ENCODE measurements at regions not wholly inside any gene's neighbourhood (a gene's known extent, or its start where the extent isn't known, plus 50 kb on each side); places are given as distances from the start of the nearest gene placed in this dataset.

DNA sequence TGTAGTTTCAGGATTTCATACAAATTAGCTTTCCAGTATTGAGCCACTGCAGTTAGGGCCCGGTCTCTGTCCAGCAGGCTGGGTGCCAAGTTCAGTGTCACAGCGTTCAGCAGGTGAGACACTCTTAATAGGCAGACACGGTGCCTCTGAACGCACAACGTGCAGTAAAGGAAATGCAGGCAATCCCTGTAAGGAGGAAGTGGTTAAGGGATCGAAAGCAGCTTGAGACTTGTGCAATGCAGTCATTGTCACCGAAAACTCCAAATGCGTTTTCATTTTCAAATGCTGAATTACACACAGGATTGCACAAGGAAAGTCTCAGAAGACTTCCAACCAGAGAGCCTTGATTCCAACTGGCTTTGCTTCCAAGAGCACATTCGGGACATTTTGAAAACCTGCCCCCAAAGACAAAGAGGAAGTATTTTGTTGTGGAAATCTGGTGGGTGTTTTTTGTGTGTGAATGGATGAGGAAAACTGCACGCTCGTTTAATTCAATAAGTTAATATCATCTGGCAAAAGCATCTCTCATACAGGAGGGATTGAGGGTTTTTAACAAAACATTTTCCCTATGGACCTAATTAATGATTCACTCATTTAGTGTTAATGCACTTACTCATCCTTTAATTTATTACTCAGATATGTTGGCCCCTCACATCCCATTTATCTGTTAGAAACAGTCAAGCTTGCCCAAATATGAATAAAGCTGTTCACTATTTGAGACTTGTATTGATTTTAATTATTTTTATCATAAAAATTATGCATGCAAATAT, 61.6 kb downstream of the PTGS2 start (continued):
- TF ChIP-seq, protein P1, sequence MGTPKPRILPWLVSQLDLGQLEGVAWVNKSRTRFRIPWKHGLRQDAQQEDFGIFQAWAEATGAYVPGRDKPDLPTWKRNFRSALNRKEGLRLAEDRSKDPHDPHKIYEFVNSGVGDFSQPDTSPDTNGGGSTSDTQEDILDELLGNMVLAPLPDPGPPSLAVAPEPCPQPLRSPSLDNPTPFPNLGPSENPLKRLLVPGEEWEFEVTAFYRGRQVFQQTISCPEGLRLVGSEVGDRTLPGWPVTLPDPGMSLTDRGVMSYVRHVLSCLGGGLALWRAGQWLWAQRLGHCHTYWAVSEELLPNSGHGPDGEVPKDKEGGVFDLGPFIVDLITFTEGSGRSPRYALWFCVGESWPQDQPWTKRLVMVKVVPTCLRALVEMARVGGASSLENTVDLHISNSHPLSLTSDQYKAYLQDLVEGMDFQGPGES (IDR thresholded peaks at IDR 0.05), result no peak
- TF ChIP-seq, protein P2, sequence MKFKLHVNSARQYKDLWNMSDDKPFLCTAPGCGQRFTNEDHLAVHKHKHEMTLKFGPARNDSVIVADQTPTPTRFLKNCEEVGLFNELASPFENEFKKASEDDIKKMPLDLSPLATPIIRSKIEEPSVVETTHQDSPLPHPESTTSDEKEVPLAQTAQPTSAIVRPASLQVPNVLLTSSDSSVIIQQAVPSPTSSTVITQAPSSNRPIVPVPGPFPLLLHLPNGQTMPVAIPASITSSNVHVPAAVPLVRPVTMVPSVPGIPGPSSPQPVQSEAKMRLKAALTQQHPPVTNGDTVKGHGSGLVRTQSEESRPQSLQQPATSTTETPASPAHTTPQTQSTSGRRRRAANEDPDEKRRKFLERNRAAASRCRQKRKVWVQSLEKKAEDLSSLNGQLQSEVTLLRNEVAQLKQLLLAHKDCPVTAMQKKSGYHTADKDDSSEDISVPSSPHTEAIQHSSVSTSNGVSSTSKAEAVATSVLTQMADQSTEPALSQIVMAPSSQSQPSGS (IDR thresholded peaks at IDR 0.05; ENCODE audit: low read length), result peak; percentile 60; the same call in 1 of the 2 replicates
- TF ChIP-seq ETV6 (conservative IDR thresholded peaks at IDR 0.05 in 1 of 2, IDR thresholded peaks at IDR 0.05 in 1 of 2; ENCODE audit: borderline replicate concordance in 1 of 2, low read depth in 1 of 2), result peak in 1 of 2 experiments; percentile 95; a peak in 2 of 4 replicates
- TF ChIP-seq RBBP5 (conservative IDR thresholded peaks at IDR 0.05), result no peak
- peak; percentile 73 for TF ChIP-seq NFIC (IDR thresholded peaks at IDR 0.05; ENCODE audit: low read depth, low read length)
- no peak for TF ChIP-seq MYB (IDR thresholded peaks at IDR 0.05; ENCODE audit: borderline replicate concordance, low read depth, low read length)
- TF ChIP-seq, protein P3, sequence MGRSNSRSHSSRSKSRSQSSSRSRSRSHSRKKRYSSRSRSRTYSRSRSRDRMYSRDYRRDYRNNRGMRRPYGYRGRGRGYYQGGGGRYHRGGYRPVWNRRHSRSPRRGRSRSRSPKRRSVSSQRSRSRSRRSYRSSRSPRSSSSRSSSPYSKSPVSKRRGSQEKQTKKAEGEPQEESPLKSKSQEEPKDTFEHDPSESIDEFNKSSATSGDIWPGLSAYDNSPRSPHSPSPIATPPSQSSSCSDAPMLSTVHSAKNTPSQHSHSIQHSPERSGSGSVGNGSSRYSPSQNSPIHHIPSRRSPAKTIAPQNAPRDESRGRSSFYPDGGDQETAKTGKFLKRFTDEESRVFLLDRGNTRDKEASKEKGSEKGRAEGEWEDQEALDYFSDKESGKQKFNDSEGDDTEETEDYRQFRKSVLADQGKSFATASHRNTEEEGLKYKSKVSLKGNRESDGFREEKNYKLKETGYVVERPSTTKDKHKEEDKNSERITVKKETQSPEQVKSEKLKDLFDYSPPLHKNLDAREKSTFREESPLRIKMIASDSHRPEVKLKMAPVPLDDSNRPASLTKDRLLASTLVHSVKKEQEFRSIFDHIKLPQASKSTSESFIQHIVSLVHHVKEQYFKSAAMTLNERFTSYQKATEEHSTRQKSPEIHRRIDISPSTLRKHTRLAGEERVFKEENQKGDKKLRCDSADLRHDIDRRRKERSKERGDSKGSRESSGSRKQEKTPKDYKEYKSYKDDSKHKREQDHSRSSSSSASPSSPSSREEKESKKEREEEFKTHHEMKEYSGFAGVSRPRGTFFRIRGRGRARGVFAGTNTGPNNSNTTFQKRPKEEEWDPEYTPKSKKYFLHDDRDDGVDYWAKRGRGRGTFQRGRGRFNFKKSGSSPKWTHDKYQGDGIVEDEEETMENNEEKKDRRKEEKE (IDR thresholded peaks at IDR 0.05), result no peak
- peak; percentile 90 for TF ChIP-seq SPI1 (IDR thresholded peaks at IDR 0.05; ENCODE audit: borderline replicate concordance, insufficient read depth, low read depth, low read length)
- TF ChIP-seq SP1 (IDR thresholded peaks at IDR 0.05; ENCODE audit: low read depth, low read length), result no peak
- peak; percentile 51; the same call in 1 of the 2 replicates for TF ChIP-seq DPF2 (IDR thresholded peaks at IDR 0.05)
- peak; percentile 96 for TF ChIP-seq RUNX3 (IDR thresholded peaks at IDR 0.05; ENCODE audit: low read length)
- TF ChIP-seq, protein P4, sequence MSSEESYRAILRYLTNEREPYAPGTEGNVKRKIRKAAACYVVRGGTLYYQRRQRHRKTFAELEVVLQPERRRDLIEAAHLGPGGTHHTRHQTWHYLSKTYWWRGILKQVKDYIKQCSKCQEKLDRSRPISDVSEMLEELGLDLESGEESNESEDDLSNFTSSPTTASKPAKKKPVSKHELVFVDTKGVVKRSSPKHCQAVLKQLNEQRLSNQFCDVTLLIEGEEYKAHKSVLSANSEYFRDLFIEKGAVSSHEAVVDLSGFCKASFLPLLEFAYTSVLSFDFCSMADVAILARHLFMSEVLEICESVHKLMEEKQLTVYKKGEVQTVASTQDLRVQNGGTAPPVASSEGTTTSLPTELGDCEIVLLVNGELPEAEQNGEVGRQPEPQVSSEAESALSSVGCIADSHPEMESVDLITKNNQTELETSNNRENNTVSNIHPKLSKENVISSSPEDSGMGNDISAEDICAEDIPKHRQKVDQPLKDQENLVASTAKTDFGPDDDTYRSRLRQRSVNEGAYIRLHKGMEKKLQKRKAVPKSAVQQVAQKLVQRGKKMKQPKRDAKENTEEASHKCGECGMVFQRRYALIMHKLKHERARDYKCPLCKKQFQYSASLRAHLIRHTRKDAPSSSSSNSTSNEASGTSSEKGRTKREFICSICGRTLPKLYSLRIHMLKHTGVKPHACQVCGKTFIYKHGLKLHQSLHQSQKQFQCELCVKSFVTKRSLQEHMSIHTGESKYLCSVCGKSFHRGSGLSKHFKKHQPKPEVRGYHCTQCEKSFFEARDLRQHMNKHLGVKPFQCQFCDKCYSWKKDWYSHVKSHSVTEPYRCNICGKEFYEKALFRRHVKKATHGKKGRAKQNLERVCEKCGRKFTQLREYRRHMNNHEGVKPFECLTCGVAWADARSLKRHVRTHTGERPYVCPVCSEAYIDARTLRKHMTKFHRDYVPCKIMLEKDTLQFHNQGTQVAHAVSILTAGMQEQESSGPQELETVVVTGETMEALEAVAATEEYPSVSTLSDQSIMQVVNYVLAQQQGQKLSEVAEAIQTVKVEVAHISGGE (CRISPR knock-in tag; IDR thresholded peaks at IDR 0.05), result no peak
- TF ChIP-seq, protein P5, sequence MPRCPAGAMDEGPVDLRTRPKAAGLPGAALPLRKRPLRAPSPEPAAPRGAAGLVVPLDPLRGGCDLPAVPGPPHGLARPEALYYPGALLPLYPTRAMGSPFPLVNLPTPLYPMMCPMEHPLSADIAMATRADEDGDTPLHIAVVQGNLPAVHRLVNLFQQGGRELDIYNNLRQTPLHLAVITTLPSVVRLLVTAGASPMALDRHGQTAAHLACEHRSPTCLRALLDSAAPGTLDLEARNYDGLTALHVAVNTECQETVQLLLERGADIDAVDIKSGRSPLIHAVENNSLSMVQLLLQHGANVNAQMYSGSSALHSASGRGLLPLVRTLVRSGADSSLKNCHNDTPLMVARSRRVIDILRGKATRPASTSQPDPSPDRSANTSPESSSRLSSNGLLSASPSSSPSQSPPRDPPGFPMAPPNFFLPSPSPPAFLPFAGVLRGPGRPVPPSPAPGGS (IDR thresholded peaks at IDR 0.05; ENCODE audit: borderline replicate concordance, insufficient read depth, low read depth, low read length, poor library complexity, severe bottlenecking), result peak; percentile 43
- peak in 1 of 2 experiments; percentile 38; a peak in 1 of 3 replicates for TF ChIP-seq EGR1 (IDR thresholded peaks at IDR 0.05; ENCODE audit: borderline replicate concordance in 1 of 2, low read depth in 2 of 2, low read length in 2 of 2)
- no peak for TF ChIP-seq KDM1A (IDR thresholded peaks at IDR 0.05; ENCODE audit: borderline replicate concordance)
- TF ChIP-seq, protein P6, sequence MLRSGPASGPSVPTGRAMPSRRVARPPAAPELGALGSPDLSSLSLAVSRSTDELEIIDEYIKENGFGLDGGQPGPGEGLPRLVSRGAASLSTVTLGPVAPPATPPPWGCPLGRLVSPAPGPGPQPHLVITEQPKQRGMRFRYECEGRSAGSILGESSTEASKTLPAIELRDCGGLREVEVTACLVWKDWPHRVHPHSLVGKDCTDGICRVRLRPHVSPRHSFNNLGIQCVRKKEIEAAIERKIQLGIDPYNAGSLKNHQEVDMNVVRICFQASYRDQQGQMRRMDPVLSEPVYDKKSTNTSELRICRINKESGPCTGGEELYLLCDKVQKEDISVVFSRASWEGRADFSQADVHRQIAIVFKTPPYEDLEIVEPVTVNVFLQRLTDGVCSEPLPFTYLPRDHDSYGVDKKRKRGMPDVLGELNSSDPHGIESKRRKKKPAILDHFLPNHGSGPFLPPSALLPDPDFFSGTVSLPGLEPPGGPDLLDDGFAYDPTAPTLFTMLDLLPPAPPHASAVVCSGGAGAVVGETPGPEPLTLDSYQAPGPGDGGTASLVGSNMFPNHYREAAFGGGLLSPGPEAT (IDR thresholded peaks at IDR 0.05; ENCODE audit: low read depth), result peak; percentile 56; the same call in 1 of the 2 replicates
